Neural cell (in vitro differentiated cells): ENCODE measurements at regions not wholly inside any gene's neighbourhood (a gene's known extent, or its start where the extent isn't known, plus 50 kb on each side); places are given as distances from the start of the nearest gene placed in this dataset.

Experiments used
- H2AFZ ChIP-seq: fragments of 200-600, 300-800 bp; sonication (generic), shearing (Covaris generic); 2 replicates; pipeline ENCODE4 v1.6.0; 2014; ENCODE audit warnings: low read depth, mild to moderate bottlenecking, antibody characterized with exemption, low read length, moderate library complexity
- H3F3A ChIP-seq: fragments of 200-600 bp; shearing (Covaris generic); 2 replicates; pipeline ENCODE4 v1.6.1; 2016; ENCODE audit warnings: mild to moderate bottlenecking, moderate library complexity, mixed read lengths, antibody characterized with exemption, low read length; ENCODE audit not compliant: insufficient read depth, poor library complexity, severe bottlenecking
- H3K27ac ChIP-seq: fragments of 200-600, 300-800 bp; sonication (generic), shearing (Covaris generic); 2 replicates; pipeline ENCODE4 v1.5.1; 2014; ENCODE audit warnings: mild to moderate bottlenecking, low read length, moderate library complexity
- H3K27me3 ChIP-seq: fragments of 300-800, 200-600 bp; sonication (generic), shearing (Covaris generic); 2 replicates; pipeline ENCODE4 v1.6.0; 2014; ENCODE audit warnings: mild to moderate bottlenecking, low read depth, low read length, moderate library complexity; ENCODE audit not compliant: insufficient read depth
- H3K36me3 ChIP-seq: fragments of 300-800, 200-600 bp; sonication (generic), shearing (Covaris generic); 2 replicates; pipeline ENCODE4 v1.5.1; 2014; ENCODE audit warnings: mild to moderate bottlenecking, antibody characterized with exemption, low read length, moderate library complexity; ENCODE audit not compliant: insufficient read depth
- H3K4me2 ChIP-seq: fragments of 300-800, 200-600 bp; sonication (generic), shearing (Covaris generic); 2 replicates; pipeline ENCODE4 v1.6.0; 2014; ENCODE audit warnings: mild to moderate bottlenecking, low read length
- H3K4me3 ChIP-seq: fragments of 300-800, 200-600 bp; sonication (generic), shearing (Covaris generic); 2 replicates; pipeline ENCODE4 v1.5.1; 2014; ENCODE audit warnings: mild to moderate bottlenecking, low read length, moderate library complexity
- H3K79me2 ChIP-seq: fragments of 200-600 bp; shearing (Covaris generic); replicated peaks from 2 replicates; pipeline ENCODE4 v1.6.0; 2014; ENCODE audit warnings: mild to moderate bottlenecking, low read length, moderate library complexity; ENCODE audit not compliant: insufficient read depth
- H3K9ac ChIP-seq: fragments of 300-800, 200-600 bp; sonication (generic), shearing (Covaris generic); 2 replicates; pipeline ENCODE4 v1.6.1; 2016; ENCODE audit warnings: mild to moderate bottlenecking, low read length, mixed read lengths
- H3K9me2 ChIP-seq: fragments of 200-600 bp; shearing (Covaris generic); 2 replicates; pipeline ENCODE4 v1.6.1; 2016; ENCODE audit warnings: mild to moderate bottlenecking, low read length, mixed read lengths; ENCODE audit not compliant: insufficient read depth
- H3K9me3 ChIP-seq: fragments of 200-600, 300-800 bp; sonication (generic), shearing (Covaris generic); 2 replicates; pipeline ENCODE4 v1.6.1; 2016; ENCODE audit warnings: mild to moderate bottlenecking, mixed run types, low read length, moderate library complexity, mixed read lengths
- H4K20me1 ChIP-seq: fragments of 200-600 bp; shearing (Covaris generic); 2 replicates; pipeline ENCODE4 v1.6.1; 2016; ENCODE audit warnings: mild to moderate bottlenecking, mixed run types; ENCODE audit not compliant: insufficient read depth
- CTCF ChIP-seq: fragments of 450-650 bp; IDR thresholded peaks from 2 replicates; pipeline ENCODE4 v1.5.1; 2014; ENCODE audit warnings: antibody characterized with exemption, mild to moderate bottlenecking, moderate library complexity; ENCODE audit not compliant: poor library complexity, severe bottlenecking
- EP300 ChIP-seq: fragments of 450-650 bp; conservative IDR thresholded peaks from 2 replicates; pipeline ENCODE4 v1.6.1; 2014; ENCODE audit warnings: antibody characterized with exemption, mild to moderate bottlenecking, moderate library complexity; ENCODE audit not compliant: poor library complexity, severe bottlenecking
- EZH2 ChIP-seq: fragments of 200-600, 300-800 bp; shearing (Covaris generic), sonication (generic); IDR thresholded peaks from 2 replicates; pipeline ENCODE4 v1.6.1; 2014; ENCODE audit warnings: antibody characterized with exemption, low read length, borderline replicate concordance, mild to moderate bottlenecking; ENCODE audit not compliant: insufficient read depth, poor library complexity, severe bottlenecking
- MXI1 ChIP-seq: fragments of 450-650 bp; conservative IDR thresholded peaks from 2 replicates; pipeline ENCODE4 v1.6.1; 2014; ENCODE audit warnings: antibody characterized with exemption, mild to moderate bottlenecking; ENCODE audit not compliant: poor library complexity, severe bottlenecking
- POLR2AphosphoS5 ChIP-seq: IDR thresholded peaks from 2 replicates; pipeline ENCODE4 v1.6.1; 2012
- RAD21 ChIP-seq: fragments of 450-650 bp; conservative IDR thresholded peaks from 2 replicates; pipeline ENCODE4 v1.6.1; 2014; ENCODE audit warnings: antibody characterized with exemption, mild to moderate bottlenecking, moderate library complexity
- SMC3 ChIP-seq: fragments of 450-650 bp; conservative IDR thresholded peaks from 2 replicates; pipeline ENCODE4 v1.6.1; 2014; ENCODE audit warnings: antibody characterized with exemption, mild to moderate bottlenecking, moderate library complexity; ENCODE audit not compliant: poor library complexity
- TAF1 ChIP-seq: IDR thresholded peaks from 2 replicates; pipeline ENCODE4 v1.6.1; 2012; ENCODE audit warnings: low read depth
- TF ChIP-seq, protein P1 (sequence below): IDR thresholded peaks from 2 replicates; pipeline ENCODE4 v1.6.1; 2012; ENCODE audit warnings: borderline replicate concordance

DNA sequence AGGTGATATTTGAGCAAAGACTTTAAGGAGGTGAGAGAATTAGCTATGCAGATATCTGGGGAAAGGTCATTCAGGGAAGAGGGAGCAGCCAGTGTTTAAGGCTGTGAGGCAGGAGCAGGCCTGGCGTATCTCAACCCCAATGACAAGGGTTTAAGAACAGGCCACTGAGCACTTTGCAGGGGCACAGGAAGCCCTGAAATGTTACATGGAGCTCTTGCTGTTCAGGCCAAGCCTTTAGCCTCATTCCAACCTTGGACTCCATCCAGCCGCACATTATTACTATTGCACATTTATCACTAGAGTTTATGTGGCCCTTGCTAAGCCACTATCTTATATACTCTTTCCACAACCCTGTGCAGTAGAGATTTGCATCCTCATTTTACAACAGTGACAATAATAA, 114.0 kb downstream of the EFNB1 start:
- Histone ChIP-seq H3K36me3 (no peaks in the 10 kb centered on the region), H3F3A (no peaks in the 10 kb centered on the region), H4K20me1 (no peaks in the 10 kb centered on the region), H3K9ac (no peak overlapping the region), H3K27ac (no peak overlapping the region), H3K4me3 (no peak overlapping the region), H3K9me3 (no peaks in the 10 kb centered on the region), H3K4me2 (no peak overlapping the region), H3K9me2 (no peaks in the 10 kb centered on the region), H3K79me2 (no peaks in the 10 kb centered on the region), H3K27me3 (no peaks in the 10 kb centered on the region), H2AFZ (no peak overlapping the region)
- TF ChIP-seq, protein P1, sequence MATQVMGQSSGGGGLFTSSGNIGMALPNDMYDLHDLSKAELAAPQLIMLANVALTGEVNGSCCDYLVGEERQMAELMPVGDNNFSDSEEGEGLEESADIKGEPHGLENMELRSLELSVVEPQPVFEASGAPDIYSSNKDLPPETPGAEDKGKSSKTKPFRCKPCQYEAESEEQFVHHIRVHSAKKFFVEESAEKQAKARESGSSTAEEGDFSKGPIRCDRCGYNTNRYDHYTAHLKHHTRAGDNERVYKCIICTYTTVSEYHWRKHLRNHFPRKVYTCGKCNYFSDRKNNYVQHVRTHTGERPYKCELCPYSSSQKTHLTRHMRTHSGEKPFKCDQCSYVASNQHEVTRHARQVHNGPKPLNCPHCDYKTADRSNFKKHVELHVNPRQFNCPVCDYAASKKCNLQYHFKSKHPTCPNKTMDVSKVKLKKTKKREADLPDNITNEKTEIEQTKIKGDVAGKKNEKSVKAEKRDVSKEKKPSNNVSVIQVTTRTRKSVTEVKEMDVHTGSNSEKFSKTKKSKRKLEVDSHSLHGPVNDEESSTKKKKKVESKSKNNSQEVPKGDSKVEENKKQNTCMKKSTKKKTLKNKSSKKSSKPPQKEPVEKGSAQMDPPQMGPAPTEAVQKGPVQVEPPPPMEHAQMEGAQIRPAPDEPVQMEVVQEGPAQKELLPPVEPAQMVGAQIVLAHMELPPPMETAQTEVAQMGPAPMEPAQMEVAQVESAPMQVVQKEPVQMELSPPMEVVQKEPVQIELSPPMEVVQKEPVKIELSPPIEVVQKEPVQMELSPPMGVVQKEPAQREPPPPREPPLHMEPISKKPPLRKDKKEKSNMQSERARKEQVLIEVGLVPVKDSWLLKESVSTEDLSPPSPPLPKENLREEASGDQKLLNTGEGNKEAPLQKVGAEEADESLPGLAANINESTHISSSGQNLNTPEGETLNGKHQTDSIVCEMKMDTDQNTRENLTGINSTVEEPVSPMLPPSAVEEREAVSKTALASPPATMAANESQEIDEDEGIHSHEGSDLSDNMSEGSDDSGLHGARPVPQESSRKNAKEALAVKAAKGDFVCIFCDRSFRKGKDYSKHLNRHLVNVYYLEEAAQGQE = no peak
- TF ChIP-seq POLR2AphosphoS5 = no peak
- no peak for TF ChIP-seq SMC3
- no peak for TF ChIP-seq CTCF
- no peak for TF ChIP-seq TAF1

- Histone ChIP-seq H3K27me3 (no peaks in the 10 kb centered on the region), H3K4me3 (no peak overlapping the region), H3K79me2 (no peaks in the 10 kb centered on the region), H3K9ac (no peak overlapping the region), H3K9me3 (no peaks in the 10 kb centered on the region), H2AFZ (no peak overlapping the region), H3K36me3 (no peaks in the 10 kb centered on the region), H4K20me1 (no peaks in the 10 kb centered on the region), H3K27ac (no peak overlapping the region), H3K4me2 (no peak overlapping the region), H3F3A (no peaks in the 10 kb centered on the region), H3K9me2 (no peaks in the 10 kb centered on the region)
- TF ChIP-seq POLR2AphosphoS5 (no peak), CTCF (no peak), TAF1 (no peak), SMC3 (no peak), EP300 (no peak), EZH2 (no peak), RAD21 (no peak), MXI1 (no peak)
- TF ChIP-seq, protein P1 = no peak
These were observed 113.3 kb downstream of the EFNB1 start for GRCh38 chrX:68942104-68942503.
